NCI-H2107 treated with DMSO at 0.1 percent for 48 hours (cell line): ENCODE measurements at regions not wholly inside any gene's neighbourhood (a gene's known extent, or its start where the extent isn't known, plus 50 kb on each side); places are given as distances from the start of the nearest gene placed in this dataset.
"Not testable (repeated sequence)": the region's sequence is repeated elsewhere in the genome, so short reads cannot be mapped to it uniquely, and the experiment has no call there.

Experiments used
- DNase-seq: peaks from one replicate; lab custom pipeline; 2025; ENCODE audit not compliant: unreplicated experiment; lab: John Stamatoyannopoulos, UW

- no peak for DNase-seq
Observed at GRCh38 chr6:27679964-27680694, 207.2 kb upstream of the ZNF184 start.

- no peak for DNase-seq
Observed at GRCh38 chr6:27679308-27679963, 206.5 kb upstream of the ZNF184 start.

- DNase-seq, result no peak
Observed at GRCh38 chr6:27678469-27678868, 205.6 kb upstream of the ZNF184 start.

- DNase-seq, result no peak
Observed at GRCh38 chr6:27674882-27675281, 202.0 kb upstream of the ZNF184 start.

- no peak for DNase-seq
Observed at GRCh38 chr6:27672113-27672799, 199.4 kb upstream of the ZNF184 start.

GRCh38 chr6:27669624-27670301 lies 196.9 kb upstream of the ZNF184 start:
- no peak for DNase-seq

- no peak for DNase-seq
Observed at GRCh38 chr6:27669295-27669623, 196.4 kb upstream of the ZNF184 start.

GRCh38 chr6:27668442-27669294 lies 195.8 kb upstream of the ZNF184 start:
- DNase-seq, result no peak

- DNase-seq, result no peak
Observed at GRCh38 chr6:27667657-27668441, 194.9 kb upstream of the ZNF184 start.

GRCh38 chr6:27667016-27667656 lies 194.2 kb upstream of the ZNF184 start:
- DNase-seq, result no peak

- no peak for DNase-seq
Observed at GRCh38 chr6:27662769-27663168, 189.9 kb upstream of the ZNF184 start.

GRCh38 chr6:27662212-27662611 lies 189.3 kb upstream of the ZNF184 start:
- DNase-seq, result not testable (repeated sequence)

- DNase-seq, result not testable (repeated sequence)
Observed at GRCh38 chr6:27653143-27653825, 180.4 kb upstream of the ZNF184 start.

- no peak for DNase-seq
Observed at GRCh38 chr6:27651371-27651732, 178.4 kb upstream of the ZNF184 start.

- DNase-seq, result no peak
Observed at GRCh38 chr6:27650620-27651370, 177.9 kb upstream of the ZNF184 start.

- no peak for DNase-seq
Observed at GRCh38 chr6:27644528-27644927, 171.6 kb upstream of the ZNF184 start.

- no peak for DNase-seq
Observed at GRCh38 chr6:27642744-27643456, 170.0 kb upstream of the ZNF184 start.

- not testable (repeated sequence) for DNase-seq
Observed at GRCh38 chr6:27635886-27636285, 163.0 kb upstream of the ZNF184 start.
